ENCODE measurements at regions not wholly inside any gene's neighbourhood (a gene's known extent, or its start where the extent isn't known, plus 50 kb on each side); places are given as distances from the start of the nearest gene placed in this dataset.

DNA sequence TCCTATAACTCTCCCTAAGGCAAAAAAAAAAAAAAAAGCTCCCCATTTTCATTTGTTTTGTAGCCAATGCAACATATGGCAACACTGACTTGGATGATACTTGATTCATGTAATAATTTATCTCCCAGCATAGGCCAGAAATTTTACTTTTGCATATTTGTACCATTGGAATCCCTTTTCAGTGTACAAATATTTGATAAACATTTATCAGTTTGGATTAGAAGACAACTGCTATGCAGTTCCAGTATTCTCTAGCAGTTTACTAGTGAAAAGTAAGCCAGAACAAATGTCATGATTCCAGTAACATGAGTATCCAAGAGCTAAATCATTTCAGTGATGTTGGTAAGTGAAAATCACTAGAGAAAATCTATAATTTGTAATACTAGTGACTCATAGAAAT is 392.3 kb downstream of the CCER1 start:
- Histone ChIP-seq H3K4me2 (ENCODE audit: low read length) (no peak overlapping the region), H3K79me2 (ENCODE audit: insufficient read depth, low read length) (no peaks in the 10 kb centered on the region), H3K9ac (ENCODE audit: low read length) (no peak overlapping the region), H2AFZ (ENCODE audit: low read depth, low read length) (no peak overlapping the region), H3K27ac (ENCODE audit: low read depth, low read length) (no peak overlapping the region), H3K4me3 (ENCODE audit: insufficient read depth, low read depth, low read length) (no peak overlapping the region), H3K36me3 (ENCODE audit: insufficient read depth, low read length) (no peaks in the 10 kb centered on the region), H3K9me3 (ENCODE audit: insufficient read depth, low read depth, low read length) (no peaks in the 10 kb centered on the region), H3K4me1 (ENCODE audit: insufficient read depth, low read length) (no peaks in the 10 kb centered on the region), H3K27me3 (ENCODE audit: insufficient read depth, low read length) (no peaks in the 10 kb centered on the region), H4K20me1 (ENCODE audit: insufficient read depth, low read length) (no peaks in the 10 kb centered on the region)
- Mint-ChIP-seq H3K27ac (ENCODE audit: unreplicated experiment) (no peak overlapping the region), H3K4me1 (ENCODE audit: low read depth, unreplicated experiment) (no peaks in the 10 kb centered on the region), H3K36me3 (ENCODE audit: low read depth, unreplicated experiment) (no peaks in the 10 kb centered on the region), H3K4me3 (ENCODE audit: unreplicated experiment) (no peak overlapping the region), H3K9me3 (ENCODE audit: unreplicated experiment) (peaks cover 6% of the 10 kb centered on the region), H3K27me3 (ENCODE audit: low read depth, unreplicated experiment) (no peaks in the 10 kb centered on the region)
- TF ChIP-seq, protein P1, sequence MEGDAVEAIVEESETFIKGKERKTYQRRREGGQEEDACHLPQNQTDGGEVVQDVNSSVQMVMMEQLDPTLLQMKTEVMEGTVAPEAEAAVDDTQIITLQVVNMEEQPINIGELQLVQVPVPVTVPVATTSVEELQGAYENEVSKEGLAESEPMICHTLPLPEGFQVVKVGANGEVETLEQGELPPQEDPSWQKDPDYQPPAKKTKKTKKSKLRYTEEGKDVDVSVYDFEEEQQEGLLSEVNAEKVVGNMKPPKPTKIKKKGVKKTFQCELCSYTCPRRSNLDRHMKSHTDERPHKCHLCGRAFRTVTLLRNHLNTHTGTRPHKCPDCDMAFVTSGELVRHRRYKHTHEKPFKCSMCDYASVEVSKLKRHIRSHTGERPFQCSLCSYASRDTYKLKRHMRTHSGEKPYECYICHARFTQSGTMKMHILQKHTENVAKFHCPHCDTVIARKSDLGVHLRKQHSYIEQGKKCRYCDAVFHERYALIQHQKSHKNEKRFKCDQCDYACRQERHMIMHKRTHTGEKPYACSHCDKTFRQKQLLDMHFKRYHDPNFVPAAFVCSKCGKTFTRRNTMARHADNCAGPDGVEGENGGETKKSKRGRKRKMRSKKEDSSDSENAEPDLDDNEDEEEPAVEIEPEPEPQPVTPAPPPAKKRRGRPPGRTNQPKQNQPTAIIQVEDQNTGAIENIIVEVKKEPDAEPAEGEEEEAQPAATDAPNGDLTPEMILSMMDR (IDR thresholded peaks at IDR 0.05; ENCODE audit: insufficient read depth, low read depth, low read length) = no peak
- TF ChIP-seq EZH2 (IDR thresholded peaks at IDR 0.05; ENCODE audit: insufficient read depth, low read length) = no peak
- FAIRE-seq (no peak), DNase-seq (ENCODE audit: low read depth) (no peak)

DNA sequence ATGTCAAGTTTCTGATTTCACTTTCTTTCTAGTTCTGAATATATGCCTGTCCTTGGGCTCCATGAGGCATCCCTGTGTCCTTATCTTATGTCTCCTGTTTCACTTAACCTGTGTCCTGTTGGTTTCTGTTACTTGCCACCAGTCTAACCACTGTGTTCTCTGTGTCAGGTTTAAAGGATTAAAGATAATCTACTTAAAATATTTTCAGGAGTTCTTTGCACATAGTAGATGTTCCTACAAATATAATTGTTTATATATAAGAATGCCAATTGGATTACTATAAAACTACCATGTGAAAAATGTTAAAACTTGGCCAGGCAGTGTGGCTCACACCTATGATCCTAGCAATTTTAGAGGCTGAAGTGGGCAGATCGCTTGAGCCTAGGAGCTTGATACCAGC is 406.4 kb downstream of the CCER1 start:
- Histone ChIP-seq H3K27ac (ENCODE audit: low read depth, low read length) (no peak overlapping the region), H3K9me3 (ENCODE audit: insufficient read depth, low read depth, low read length) (no peaks in the 10 kb centered on the region), H3K4me2 (ENCODE audit: low read length) (no peak overlapping the region), H3K4me1 (ENCODE audit: insufficient read depth, low read length) (no peaks in the 10 kb centered on the region), H3K79me2 (ENCODE audit: insufficient read depth, low read length) (no peaks in the 10 kb centered on the region), H2AFZ (ENCODE audit: low read depth, low read length) (no peak overlapping the region), H3K36me3 (ENCODE audit: insufficient read depth, low read length) (no peaks in the 10 kb centered on the region), H3K9ac (ENCODE audit: low read length) (no peak overlapping the region), H4K20me1 (ENCODE audit: insufficient read depth, low read length) (no peaks in the 10 kb centered on the region), H3K27me3 (ENCODE audit: insufficient read depth, low read length) (no peaks in the 10 kb centered on the region), H3K4me3 (ENCODE audit: insufficient read depth, low read depth, low read length) (no peak overlapping the region)
- Mint-ChIP-seq H3K9me3 (ENCODE audit: unreplicated experiment) (no peaks in the 10 kb centered on the region), H3K4me1 (ENCODE audit: low read depth, unreplicated experiment) (no peaks in the 10 kb centered on the region), H3K4me3 (ENCODE audit: unreplicated experiment) (no peak overlapping the region), H3K36me3 (ENCODE audit: low read depth, unreplicated experiment) (no peaks in the 10 kb centered on the region), H3K27ac (ENCODE audit: unreplicated experiment) (no peak overlapping the region), H3K27me3 (ENCODE audit: low read depth, unreplicated experiment) (no peaks in the 10 kb centered on the region)
- no peak for TF ChIP-seq EZH2 (IDR thresholded peaks at IDR 0.05; ENCODE audit: insufficient read depth, low read length)
- TF ChIP-seq, protein P1 (IDR thresholded peaks at IDR 0.05; ENCODE audit: insufficient read depth, low read depth, low read length) = no peak
- DNase-seq (ENCODE audit: low read depth) = no peak
- no peak for FAIRE-seq

DNA sequence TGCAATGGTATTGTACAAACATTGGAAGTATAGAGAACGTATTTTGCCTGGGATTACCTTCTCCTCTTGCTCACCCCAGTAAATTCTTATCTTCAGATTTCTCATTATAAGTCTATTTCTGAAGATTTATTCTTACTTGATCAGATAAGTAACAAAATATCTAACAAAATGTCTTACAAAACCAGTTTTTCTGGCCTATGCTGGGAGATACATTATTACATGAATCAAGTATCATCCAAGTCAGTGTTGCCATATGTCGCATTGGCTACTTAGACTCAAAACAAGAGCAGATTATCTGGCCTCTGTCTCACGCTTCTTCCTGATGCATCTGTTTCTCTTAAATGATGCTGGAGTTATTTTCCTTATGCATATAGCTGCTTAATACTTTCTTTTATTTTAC is 408.5 kb downstream of the CCER1 start:
- FAIRE-seq = no peak
- Mint-ChIP-seq H3K36me3 (ENCODE audit: low read depth, unreplicated experiment) (no peaks in the 10 kb centered on the region), H3K4me1 (ENCODE audit: low read depth, unreplicated experiment) (no peaks in the 10 kb centered on the region), H3K27ac (ENCODE audit: unreplicated experiment) (no peak overlapping the region), H3K4me3 (ENCODE audit: unreplicated experiment) (no peak overlapping the region), H3K27me3 (ENCODE audit: low read depth, unreplicated experiment) (no peaks in the 10 kb centered on the region), H3K9me3 (ENCODE audit: unreplicated experiment) (no peaks in the 10 kb centered on the region)
- no peaks in the 10 kb centered on the region for H3K9me3 ChIP-seq (ENCODE audit: insufficient read depth, low read depth, low read length)
- TF ChIP-seq, protein P1 (IDR thresholded peaks at IDR 0.05; ENCODE audit: insufficient read depth, low read depth, low read length) = no peak
- TF ChIP-seq EZH2 (IDR thresholded peaks at IDR 0.05; ENCODE audit: insufficient read depth, low read length) = no peak
- no peaks in the 10 kb centered on the region for H3K4me1 ChIP-seq (ENCODE audit: insufficient read depth, low read length)
- H3K27me3 ChIP-seq (ENCODE audit: insufficient read depth, low read length) = no peaks in the 10 kb centered on the region
- H3K4me2 ChIP-seq (ENCODE audit: low read length) = no peak overlapping the region
- H3K9ac ChIP-seq (ENCODE audit: low read length) = no peak overlapping the region
- H3K4me3 ChIP-seq (ENCODE audit: insufficient read depth, low read depth, low read length) = no peak overlapping the region
- H4K20me1 ChIP-seq (ENCODE audit: insufficient read depth, low read length) = no peaks in the 10 kb centered on the region
- no peak for DNase-seq (ENCODE audit: low read depth)
- no peaks in the 10 kb centered on the region for H3K36me3 ChIP-seq (ENCODE audit: insufficient read depth, low read length)
- no peaks in the 10 kb centered on the region for H3K79me2 ChIP-seq (ENCODE audit: insufficient read depth, low read length)
- no peak overlapping the region for H2AFZ ChIP-seq (ENCODE audit: low read depth, low read length)
- H3K27ac ChIP-seq (ENCODE audit: low read depth, low read length) = no peak overlapping the region
